Astrocyte (in vitro differentiated cells and primary cell): ENCODE measurements at regions not wholly inside any gene's neighbourhood (a gene's known extent, or its start where the extent isn't known, plus 50 kb on each side); places are given as distances from the start of the nearest gene placed in this dataset.
A peak's percentile ranks its signal among the peaks of the same experiment; 100 is the strongest.

ENCODE experiments used
- DNase-seq: peaks from one replicate; pipeline ENCODE4 v3.0.0-alpha.2; 2010; ENCODE audit warnings: low read depth
- FAIRE-seq: peaks from 2 replicates; lab custom pipeline; 2011; peaks lifted over from hg19 to GRCh38; lab: Jason Lieb, UNC
- H2AFZ ChIP-seq: 2 replicates; pipeline ENCODE4 v1.6.0; 2012; ENCODE audit warnings: low read depth, low read length, inconsistent platforms
- H3K27ac ChIP-seq: 2 replicates; pipeline ENCODE4 v1.5.1; 2011; ENCODE audit warnings: low read depth, low read length, inconsistent platforms
- H3K27me3 ChIP-seq: 2 replicates; pipeline ENCODE4 v1.6.0; 2011; ENCODE audit warnings: low read length, inconsistent platforms; ENCODE audit not compliant: insufficient read depth
- H3K36me3 ChIP-seq: 2 replicates; pipeline ENCODE4 v1.5.1; 2011; ENCODE audit warnings: low read length, inconsistent platforms; ENCODE audit not compliant: insufficient read depth
- H3K4me1 ChIP-seq: 2 replicates; pipeline ENCODE4 v1.5.1; 2011; ENCODE audit warnings: low read length, inconsistent platforms; ENCODE audit not compliant: insufficient read depth
- H3K4me2 ChIP-seq: 2 replicates; pipeline ENCODE4 v1.6.0; 2012; ENCODE audit warnings: low read length, inconsistent platforms
- H3K4me3 ChIP-seq: 2 replicates; pipeline ENCODE4 v1.5.1; 2011; ENCODE audit warnings: low read depth, mild to moderate bottlenecking, low read length, inconsistent platforms; ENCODE audit not compliant: insufficient read depth
- H3K79me2 ChIP-seq: 2 replicates; pipeline ENCODE4 v1.6.0; 2012; ENCODE audit warnings: mild to moderate bottlenecking, low read length, inconsistent platforms; ENCODE audit not compliant: insufficient read depth
- H3K9ac ChIP-seq: 2 replicates; pipeline ENCODE4 v1.6.0; 2012; ENCODE audit warnings: mild to moderate bottlenecking, low read length, inconsistent platforms
- H3K9me3 ChIP-seq: 2 replicates; pipeline ENCODE4 v1.5.1; 2012; ENCODE audit warnings: low read depth, mild to moderate bottlenecking, low read length, inconsistent platforms; ENCODE audit not compliant: insufficient read depth
- H4K20me1 ChIP-seq: 2 replicates; pipeline ENCODE4 v1.6.0; 2012; ENCODE audit warnings: low read length, inconsistent platforms; ENCODE audit not compliant: insufficient read depth
- H3K27ac Mint-ChIP-seq: one replicate; pipeline ENCODE4 v1.8.0; 2021; ENCODE audit warnings: mild to moderate bottlenecking, mixed read lengths; ENCODE audit not compliant: unreplicated experiment
- H3K27me3 Mint-ChIP-seq: one replicate; pipeline ENCODE4 v1.8.0; 2021; ENCODE audit warnings: low read depth, mixed read lengths; ENCODE audit not compliant: unreplicated experiment
- H3K36me3 Mint-ChIP-seq: one replicate; pipeline ENCODE4 v1.8.0; 2021; ENCODE audit warnings: low read depth, mixed read lengths; ENCODE audit not compliant: unreplicated experiment
- H3K4me1 Mint-ChIP-seq: one replicate; pipeline ENCODE4 v1.8.0; 2021; ENCODE audit warnings: low read depth, mixed read lengths; ENCODE audit not compliant: unreplicated experiment
- H3K4me3 Mint-ChIP-seq: one replicate; pipeline ENCODE4 v1.8.0; 2021; ENCODE audit warnings: mild to moderate bottlenecking, moderate library complexity, mixed read lengths; ENCODE audit not compliant: unreplicated experiment
- H3K9me3 Mint-ChIP-seq: one replicate; pipeline ENCODE4 v1.8.0; 2021; ENCODE audit warnings: mild to moderate bottlenecking, mixed read lengths; ENCODE audit not compliant: unreplicated experiment
- EZH2 ChIP-seq: IDR thresholded peaks from 2 replicates; pipeline ENCODE4 v1.6.1; 2012; ENCODE audit warnings: mild to moderate bottlenecking, low read length, inconsistent platforms; ENCODE audit not compliant: insufficient read depth
- TF ChIP-seq, protein P1 (sequence below): IDR thresholded peaks from 2 replicates; pipeline ENCODE4 v1.5.1; 2011; ENCODE audit warnings: low read depth, mild to moderate bottlenecking, inconsistent platforms, low read length, moderate library complexity; ENCODE audit not compliant: insufficient read depth

DNA sequence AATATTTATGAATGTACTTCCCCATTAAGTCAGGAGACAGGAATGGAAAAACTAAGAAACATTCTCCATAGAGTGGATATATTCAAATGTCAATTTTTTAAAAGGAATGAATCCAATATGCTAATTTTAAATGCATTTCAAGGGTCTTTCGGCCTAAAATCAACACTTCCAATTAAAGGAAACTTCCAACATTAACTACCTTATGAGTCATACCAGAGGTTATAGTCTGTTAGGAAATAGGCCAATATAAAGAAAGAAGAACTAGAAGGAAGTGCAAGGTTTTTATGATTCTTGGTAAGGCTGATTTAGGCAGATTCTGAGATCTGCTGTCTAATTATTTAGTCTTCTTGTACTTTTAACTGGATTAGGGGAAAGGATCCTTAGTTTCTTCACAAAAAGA, 260.1 kb upstream of the EDNRA start:
- Histone ChIP-seq H3K4me1 (no peaks in the 10 kb centered on the region), H3K4me3 (no peak overlapping the region), H3K27me3 (no peaks in the 10 kb centered on the region), H3K36me3 (no peaks in the 10 kb centered on the region), H3K4me2 (no peak overlapping the region), H3K9ac (no peak overlapping the region), H3K79me2 (no peaks in the 10 kb centered on the region), H3K27ac (no peak overlapping the region), H4K20me1 (no peaks in the 10 kb centered on the region), H3K9me3 (no peaks in the 10 kb centered on the region), H2AFZ (no peak overlapping the region)
- TF ChIP-seq EZH2 = no peak
- TF ChIP-seq, protein P1, sequence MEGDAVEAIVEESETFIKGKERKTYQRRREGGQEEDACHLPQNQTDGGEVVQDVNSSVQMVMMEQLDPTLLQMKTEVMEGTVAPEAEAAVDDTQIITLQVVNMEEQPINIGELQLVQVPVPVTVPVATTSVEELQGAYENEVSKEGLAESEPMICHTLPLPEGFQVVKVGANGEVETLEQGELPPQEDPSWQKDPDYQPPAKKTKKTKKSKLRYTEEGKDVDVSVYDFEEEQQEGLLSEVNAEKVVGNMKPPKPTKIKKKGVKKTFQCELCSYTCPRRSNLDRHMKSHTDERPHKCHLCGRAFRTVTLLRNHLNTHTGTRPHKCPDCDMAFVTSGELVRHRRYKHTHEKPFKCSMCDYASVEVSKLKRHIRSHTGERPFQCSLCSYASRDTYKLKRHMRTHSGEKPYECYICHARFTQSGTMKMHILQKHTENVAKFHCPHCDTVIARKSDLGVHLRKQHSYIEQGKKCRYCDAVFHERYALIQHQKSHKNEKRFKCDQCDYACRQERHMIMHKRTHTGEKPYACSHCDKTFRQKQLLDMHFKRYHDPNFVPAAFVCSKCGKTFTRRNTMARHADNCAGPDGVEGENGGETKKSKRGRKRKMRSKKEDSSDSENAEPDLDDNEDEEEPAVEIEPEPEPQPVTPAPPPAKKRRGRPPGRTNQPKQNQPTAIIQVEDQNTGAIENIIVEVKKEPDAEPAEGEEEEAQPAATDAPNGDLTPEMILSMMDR = no peak
- no peak overlapping the region for H3K4me3 Mint-ChIP-seq
- H3K4me1 Mint-ChIP-seq = no peaks in the 10 kb centered on the region
- DNase-seq (peak; percentile 10), FAIRE-seq (no peak)
- H3K9me3 Mint-ChIP-seq = no peaks in the 10 kb centered on the region
- H3K27me3 Mint-ChIP-seq = no peaks in the 10 kb centered on the region
- H3K36me3 Mint-ChIP-seq = no peaks in the 10 kb centered on the region
- no peak overlapping the region for H3K27ac Mint-ChIP-seq

DNA sequence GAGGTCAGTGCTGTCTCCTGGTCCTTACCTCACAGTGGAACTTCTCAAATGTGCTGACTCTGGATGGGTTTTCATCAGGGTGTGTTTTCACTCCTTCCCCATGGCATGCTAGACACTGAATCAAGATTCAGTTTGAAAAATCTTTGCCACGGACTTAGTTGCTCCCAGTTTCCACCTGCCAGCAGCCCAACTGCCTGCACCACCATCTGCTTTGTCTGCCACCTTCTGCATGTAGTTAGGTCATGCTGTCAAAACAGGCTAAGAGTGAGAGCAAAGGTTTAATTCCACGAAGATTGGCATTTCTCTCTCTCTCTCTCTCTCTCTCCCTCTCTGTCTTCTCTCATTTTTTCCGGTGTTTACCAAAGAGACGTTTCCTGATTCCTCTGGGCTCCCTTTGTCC, 258.0 kb upstream of the EDNRA start:
- FAIRE-seq = no peak

DNA sequence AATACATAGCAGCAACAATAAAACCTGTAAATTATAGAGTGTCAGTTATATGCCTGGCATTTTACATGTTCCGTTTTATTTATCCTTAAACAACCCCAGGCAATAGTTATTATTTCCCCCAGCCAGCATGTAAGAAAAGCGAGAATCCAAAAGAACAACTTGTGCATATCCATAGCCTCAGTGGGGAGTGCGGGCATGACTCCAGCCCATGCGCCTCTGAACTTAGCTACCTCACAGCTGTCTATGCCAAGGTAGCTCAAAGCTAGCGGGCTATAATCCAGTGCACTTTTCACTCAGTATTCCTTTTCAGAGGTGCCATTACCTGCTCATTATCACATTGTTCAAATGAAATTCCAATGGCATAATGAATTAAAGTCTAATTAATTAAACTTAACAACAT, 257.3 kb upstream of the EDNRA start:
- Mint-ChIP-seq H3K27ac (no peak overlapping the region), H3K27me3 (no peaks in the 10 kb centered on the region), H3K4me1 (no peaks in the 10 kb centered on the region), H3K36me3 (no peaks in the 10 kb centered on the region), H3K9me3 (no peaks in the 10 kb centered on the region), H3K4me3 (no peak overlapping the region)
- H3K27ac ChIP-seq = no peak overlapping the region
- H3K4me2 ChIP-seq = no peak overlapping the region
- H3K9ac ChIP-seq = no peak overlapping the region
- no peaks in the 10 kb centered on the region for H4K20me1 ChIP-seq
- H2AFZ ChIP-seq = no peak overlapping the region
- no peak for TF ChIP-seq EZH2
- TF ChIP-seq, protein P1 = no peak
- no peaks in the 10 kb centered on the region for H3K27me3 ChIP-seq
- no peak overlapping the region for H3K4me3 ChIP-seq
- no peaks in the 10 kb centered on the region for H3K4me1 ChIP-seq
- no peak for DNase-seq
- no peaks in the 10 kb centered on the region for H3K36me3 ChIP-seq
- no peak for FAIRE-seq
- H3K79me2 ChIP-seq = no peaks in the 10 kb centered on the region
- no peaks in the 10 kb centered on the region for H3K9me3 ChIP-seq

More for the DNA sequence above, 258.0 kb upstream of the EDNRA start:
- no peak overlapping the region for H3K9ac ChIP-seq
- no peak overlapping the region for H3K4me3 ChIP-seq
- no peak overlapping the region for H3K27ac Mint-ChIP-seq
- H3K9me3 Mint-ChIP-seq = no peaks in the 10 kb centered on the region
- H3K4me3 Mint-ChIP-seq = no peak overlapping the region
- no peaks in the 10 kb centered on the region for H3K36me3 ChIP-seq
- no peaks in the 10 kb centered on the region for H3K27me3 ChIP-seq
- H3K27ac ChIP-seq = no peak overlapping the region
- H3K4me1 Mint-ChIP-seq = no peaks in the 10 kb centered on the region
- TF ChIP-seq, protein P1 = no peak
- TF ChIP-seq EZH2 = no peak
- H3K79me2 ChIP-seq = no peaks in the 10 kb centered on the region
- H3K4me1 ChIP-seq = no peaks in the 10 kb centered on the region
- H2AFZ ChIP-seq = no peak overlapping the region
- no peaks in the 10 kb centered on the region for H3K36me3 Mint-ChIP-seq
- no peaks in the 10 kb centered on the region for H3K27me3 Mint-ChIP-seq
- H3K4me2 ChIP-seq = no peak overlapping the region
- no peaks in the 10 kb centered on the region for H4K20me1 ChIP-seq
- no peak for DNase-seq
- no peaks in the 10 kb centered on the region for H3K9me3 ChIP-seq
